Mesenchymal stem cell (in vitro differentiated cells and primary cell): ENCODE measurements at regions not wholly inside any gene's neighbourhood (a gene's known extent, or its start where the extent isn't known, plus 50 kb on each side); places are given as distances from the start of the nearest gene placed in this dataset.
A peak's percentile ranks its signal among the peaks of the same experiment; 100 is the strongest.

Experiments
- DNase-seq: peaks from one replicate; pipeline ENCODE4 v3.0.0-alpha.2; 2013
- H2AFZ ChIP-seq: one replicate; pipeline ENCODE4 v1.6.1; 2013; ENCODE audit warnings: low read depth, mild to moderate bottlenecking, control low read depth, inconsistent platforms, low read length, moderate library complexity
- H2AK5ac ChIP-seq: 2 replicates; pipeline ENCODE4 v1.6.1; 2013; ENCODE audit warnings: low read length, moderate library complexity, mild to moderate bottlenecking, inconsistent platforms; ENCODE audit not compliant: severe bottlenecking
- H2BK120ac ChIP-seq: one replicate; pipeline ENCODE4 v1.6.1; 2013; ENCODE audit warnings: low read depth, mild to moderate bottlenecking, inconsistent platforms, low read length, moderate library complexity
- H2BK12ac ChIP-seq, 2 experiments: one replicate each; pipeline ENCODE4 v1.6.1; 2013; ENCODE audit warnings: inconsistent platforms in 2 of 2, low read length in 2 of 2, mild to moderate bottlenecking in 2 of 2, moderate library complexity in 2 of 2, control low read depth in 1 of 2
- H2BK15ac ChIP-seq: one replicate; pipeline ENCODE4 v1.6.1; 2013; ENCODE audit warnings: mild to moderate bottlenecking, low read depth, inconsistent platforms; ENCODE audit not compliant: poor library complexity, severe bottlenecking
- H2BK5ac ChIP-seq: 2 replicates; pipeline ENCODE4 v1.6.1; 2013; ENCODE audit warnings: low read depth, mild to moderate bottlenecking, low read length, control low read depth, inconsistent platforms; ENCODE audit not compliant: poor library complexity, severe bottlenecking
- H3K14ac ChIP-seq, 2 experiments: one replicate each; pipeline ENCODE4 v1.6.1; 2013; ENCODE audit warnings: inconsistent platforms in 2 of 2, low read length in 2 of 2, control low read depth in 1 of 2, mild to moderate bottlenecking in 1 of 2, moderate library complexity in 1 of 2
- H3K18ac ChIP-seq, 2 experiments: one replicate each; pipeline ENCODE4 v1.6.1; 2013; ENCODE audit warnings: inconsistent platforms in 2 of 2, low read length in 2 of 2, control low read depth in 1 of 2, low read depth in 1 of 2, mild to moderate bottlenecking in 1 of 2
- H3K23ac ChIP-seq, 2 experiments: one replicate each; pipeline ENCODE4 v1.6.1; 2013; ENCODE audit warnings: inconsistent platforms in 2 of 2, low read length in 2 of 2, mild to moderate bottlenecking in 2 of 2, moderate library complexity in 2 of 2, control low read depth in 1 of 2
- H3K27ac ChIP-seq: 2 replicates; pipeline ENCODE4 v1.5.1; 2013; ENCODE audit warnings: mild to moderate bottlenecking, moderate library complexity, low read length, control low read depth, inconsistent platforms; ENCODE audit not compliant: poor library complexity, severe bottlenecking
- H3K27me3 ChIP-seq, 2 experiments: 2 replicates each; pipeline versions ENCODE4 v1.6.1 to v1.7.0; 2013; ENCODE audit warnings: low read length in 2 of 2, mild to moderate bottlenecking in 2 of 2, moderate library complexity in 2 of 2, control low read depth in 1 of 2, inconsistent platforms in 1 of 2; ENCODE audit not compliant: control insufficient read depth in 1 of 2, insufficient read depth in 1 of 2
- H3K36me3 ChIP-seq, 2 experiments: 2 replicates each; pipeline versions ENCODE4 v1.6.1 to v1.7.0; 2013; ENCODE audit warnings: low read length in 2 of 2, control low read depth in 1 of 2, inconsistent platforms in 1 of 2, low read depth in 1 of 2, mild to moderate bottlenecking in 1 of 2; ENCODE audit not compliant: insufficient read depth in 2 of 2, control insufficient read depth in 1 of 2
- H3K4ac ChIP-seq, 2 experiments: one replicate each; pipeline ENCODE4 v1.6.1; 2013; ENCODE audit warnings: inconsistent platforms in 2 of 2, low read length in 2 of 2, mild to moderate bottlenecking in 2 of 2, moderate library complexity in 2 of 2, control low read depth in 1 of 2, low read depth in 1 of 2
- H3K4me1 ChIP-seq: 2 replicates; pipeline ENCODE4 v1.6.1; 2013; ENCODE audit warnings: low read depth, low read length, control low read depth; ENCODE audit not compliant: control insufficient read depth, insufficient read depth
- H3K4me2 ChIP-seq: 2 replicates; pipeline ENCODE4 v1.6.1; 2013; ENCODE audit warnings: low read length, mild to moderate bottlenecking, inconsistent platforms; ENCODE audit not compliant: poor library complexity, severe bottlenecking
- H3K4me3 ChIP-seq, 2 experiments: 2 replicates each; pipeline versions ENCODE4 v1.5.1 to v1.7.0; 2013; ENCODE audit warnings: low read length in 2 of 2, mild to moderate bottlenecking in 2 of 2, control low read depth in 1 of 2, low read depth in 1 of 2; ENCODE audit not compliant: insufficient read depth in 1 of 2
- H3K79me1 ChIP-seq: replicated peaks from 2 replicates; pipeline ENCODE4 v1.6.1; 2013; ENCODE audit warnings: mild to moderate bottlenecking, control low read depth, low read length, inconsistent platforms; ENCODE audit not compliant: poor library complexity, severe bottlenecking
- H3K9ac ChIP-seq: 2 replicates; pipeline ENCODE4 v1.7.0; 2013; ENCODE audit warnings: mild to moderate bottlenecking, low read length, moderate library complexity
- H3K9me3 ChIP-seq: 2 replicates; pipeline ENCODE4 v1.7.0; 2013; ENCODE audit warnings: mild to moderate bottlenecking, low read length; ENCODE audit not compliant: control insufficient read depth
- H4K8ac ChIP-seq: one replicate; pipeline ENCODE4 v1.6.1; 2013; ENCODE audit warnings: inconsistent platforms, mild to moderate bottlenecking, low read length, moderate library complexity
- H4K91ac ChIP-seq: one replicate; pipeline ENCODE4 v1.6.1; 2013; ENCODE audit warnings: mild to moderate bottlenecking, low read length, inconsistent platforms
- WGBS: methylation state at CpG from one replicate; pipeline ENCODE4 v1.1.7; 2013; ENCODE audit warnings: mixed read lengths; 5-methylcytosine and 5-hydroxymethylcytosine counted together

DNA sequence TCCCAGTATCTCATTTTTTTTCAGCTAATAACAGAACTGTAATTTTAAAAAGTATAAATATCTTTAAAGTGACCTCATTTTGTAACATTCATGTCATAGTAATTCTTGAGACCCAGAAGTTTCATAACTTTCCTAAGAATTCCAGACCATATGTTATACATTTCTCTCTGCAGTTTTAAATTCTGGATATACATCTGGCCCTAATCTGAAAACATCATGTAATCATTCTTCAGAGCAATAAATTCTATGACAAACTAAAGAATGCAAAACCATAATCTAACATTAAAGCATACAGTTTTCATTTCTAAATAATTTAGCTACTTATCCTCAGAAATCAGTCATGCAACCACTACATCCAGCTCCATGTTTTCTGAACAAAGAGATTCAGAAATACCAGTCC lies 198.3 kb upstream of the SLC35G4 start:
- Histone ChIP-seq H3K4me2 (no peak overlapping the region), H3K23ac (no peak overlapping the region), H2BK120ac (no peak overlapping the region), H3K79me1 (no peaks in the 10 kb centered on the region), H4K91ac (no peak overlapping the region), H2BK15ac (no peak overlapping the region), H2BK5ac (no peak overlapping the region), H2AK5ac (no peak overlapping the region), H3K36me3 (no peaks in the 10 kb centered on the region), H2BK12ac (no peak overlapping the region), H3K4ac (no peak overlapping the region), H3K4me1 (no peaks in the 10 kb centered on the region), H3K9me3 (no peaks in the 10 kb centered on the region), H3K27me3 (no peaks in the 10 kb centered on the region), H3K18ac (no peak overlapping the region), H2AFZ (no peak overlapping the region), H3K14ac (no peak overlapping the region), H3K9ac (no peak overlapping the region), H3K27ac (no peak overlapping the region), H3K4me3 (no peak overlapping the region), H4K8ac (no peak overlapping the region)
- no peak for DNase-seq

GRCh38 chr18:11408555-11409065 lies 200.8 kb upstream of the SLC35G4 start:
- Histone ChIP-seq H3K79me1 (no peaks in the 10 kb centered on the region), H4K8ac (no peak overlapping the region), H2BK15ac (no peak overlapping the region), H3K9ac (no peak overlapping the region), H3K4ac (no peak overlapping the region), H3K23ac (no peak overlapping the region), H2BK12ac (no peak overlapping the region), H4K91ac (no peak overlapping the region), H3K4me1 (no peaks in the 10 kb centered on the region), H3K18ac (no peak overlapping the region), H3K27me3 (no peaks in the 10 kb centered on the region), H3K9me3 (no peaks in the 10 kb centered on the region), H2AK5ac (no peak overlapping the region), H2AFZ (no peak overlapping the region), H2BK120ac (no peak overlapping the region), H3K14ac (no peak overlapping the region), H3K4me2 (no peak overlapping the region), H3K27ac (no peak overlapping the region), H3K36me3 (no peaks in the 10 kb centered on the region), H2BK5ac (no peak overlapping the region), H3K4me3 (no peak overlapping the region)
- DNase-seq, result no peak
- 100% methylated on average over 2 of the region's 3 CpGs for WGBS

GRCh38 chr18:11407940-11408339 lies 201.5 kb upstream of the SLC35G4 start:
- no peak overlapping the region for H3K23ac ChIP-seq
- H2AFZ ChIP-seq, result no peak overlapping the region
- no peak overlapping the region for H2AK5ac ChIP-seq
- H3K9me3 ChIP-seq, result no peaks in the 10 kb centered on the region
- H2BK12ac ChIP-seq, result no peak overlapping the region
- H3K79me1 ChIP-seq, result no peaks in the 10 kb centered on the region
- no peaks in the 10 kb centered on the region for H3K4me1 ChIP-seq
- no peak overlapping the region for H3K9ac ChIP-seq
- H4K8ac ChIP-seq, result no peak overlapping the region
- no peaks in the 10 kb centered on the region for H3K27me3 ChIP-seq
- H3K14ac ChIP-seq, result no peak overlapping the region
- H2BK120ac ChIP-seq, result no peak overlapping the region
- H3K18ac ChIP-seq, result no peak overlapping the region
- no peak overlapping the region for H2BK5ac ChIP-seq
- no peak overlapping the region for H3K4me2 ChIP-seq
- no peaks in the 10 kb centered on the region for H3K36me3 ChIP-seq
- H3K27ac ChIP-seq, result no peak overlapping the region
- DNase-seq, result peak; percentile 33
- H2BK15ac ChIP-seq, result no peak overlapping the region
- H4K91ac ChIP-seq, result no peak overlapping the region
- WGBS, result 54% methylated on average over 3 of the region's 3 CpGs
- no peak overlapping the region for H3K4me3 ChIP-seq
- H3K4ac ChIP-seq, result no peak overlapping the region

DNA sequence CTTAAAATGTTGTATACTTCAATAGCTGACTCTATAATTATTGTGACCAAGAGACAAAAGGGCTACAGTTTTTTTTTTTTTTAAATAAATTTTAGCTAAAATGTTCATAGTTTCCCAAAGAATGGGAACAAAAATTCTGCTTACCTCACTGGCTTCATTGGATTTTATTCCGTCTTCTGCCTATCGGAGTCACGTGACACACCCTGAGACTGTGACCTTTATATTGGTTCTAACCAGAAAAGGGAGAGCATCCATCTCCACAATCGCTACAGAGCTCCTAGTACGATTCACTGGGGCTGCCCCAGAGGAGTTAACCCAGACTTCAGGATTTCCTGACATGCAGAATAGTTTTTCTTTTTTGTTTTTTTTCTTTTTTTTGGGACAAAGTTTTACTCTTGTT lies 203.6 kb upstream of the SLC35G4 start:
- Histone ChIP-seq H2AK5ac (no peak overlapping the region), H2BK5ac (no peak overlapping the region), H3K14ac (no peak overlapping the region), H2BK120ac (no peak overlapping the region), H3K4ac (no peak overlapping the region), H3K27ac (no peak overlapping the region), H2BK15ac (no peak overlapping the region), H3K4me3 (no peak overlapping the region), H4K91ac (no peak overlapping the region), H3K18ac (no peak overlapping the region), H3K23ac (no peak overlapping the region), H3K9ac (no peak overlapping the region), H3K9me3 (no peaks in the 10 kb centered on the region), H3K4me1 (no peaks in the 10 kb centered on the region), H2AFZ (no peak overlapping the region), H2BK12ac (no peak overlapping the region), H3K4me2 (no peak overlapping the region), H4K8ac (no peak overlapping the region), H3K79me1 (no peaks in the 10 kb centered on the region), H3K36me3 (no peaks in the 10 kb centered on the region), H3K27me3 (no peaks in the 10 kb centered on the region)
- no peak for DNase-seq
- WGBS, result 98% methylated on average over 5 of the region's 5 CpGs
